A673 (cell line): ENCODE measurements at regions not wholly inside any gene's neighbourhood (a gene's known extent, or its start where the extent isn't known, plus 50 kb on each side); places are given as distances from the start of the nearest gene placed in this dataset.

ENCODE experiments used
- BruUV-seq: library from RNA; stranded (reverse); fragments of 400-500 nt; replicated peaks from 2 replicates; lab custom pipeline; 2021; lab: Mats Ljungman, UMichigan
- CTCF ChIA-PET: fragments of 300-600 bp; sonication (Branson Sonifier 250); formaldehyde crosslinking; loops from one replicate; lab custom pipeline; 2022; ENCODE audit warnings: antibody characterized with exemption; lab: Charles Lee
- POLR2A ChIA-PET: fragments of 300-600 bp; sonication (Branson Sonifier 250); formaldehyde crosslinking; loops from one replicate; lab custom pipeline; 2022; ENCODE audit warnings: antibody characterized with exemption; ENCODE audit not compliant: low non-redundant PET; lab: Charles Lee
- DNase-seq: peaks from one replicate; pipeline ENCODE4 v3.0.0-alpha.2; 2015; ENCODE audit warnings: low spot score
- H3K27ac ChIP-seq: fragments of 200-600 bp; sonication (generic); 2 replicates; pipeline ENCODE4 v1.5.1; 2016; ENCODE audit warnings: mixed run types, low read depth, mild to moderate bottlenecking, mixed read lengths, antibody characterized with exemption, low read length; ENCODE audit not compliant: poor library complexity, severe bottlenecking
- H3K27me3 ChIP-seq: fragments of 200-600 bp; sonication (generic); replicated peaks from 2 replicates; pipeline ENCODE4 v1.6.1; 2017; ENCODE audit warnings: mixed run types, low read depth, mild to moderate bottlenecking, mixed read lengths, antibody characterized with exemption, low read length; ENCODE audit not compliant: insufficient read depth, poor library complexity
- H3K36me3 ChIP-seq: fragments of 200-600 bp; sonication (generic); 2 replicates; pipeline ENCODE4 v1.6.1; 2016; ENCODE audit warnings: mixed run types, mild to moderate bottlenecking, mixed read lengths, antibody characterized with exemption, low read length; ENCODE audit not compliant: insufficient read depth, poor library complexity, severe bottlenecking
- H3K4me1 ChIP-seq: fragments of 200-600 bp; sonication (generic); 2 replicates; pipeline ENCODE4 v1.6.1; 2017; ENCODE audit warnings: mixed run types, mild to moderate bottlenecking, mixed read lengths, antibody characterized with exemption, low read length; ENCODE audit not compliant: insufficient read depth, poor library complexity, severe bottlenecking
- H3K4me3 ChIP-seq: fragments of 200-600 bp; sonication (generic); 2 replicates; pipeline ENCODE4 v1.5.1; 2016; ENCODE audit warnings: low read depth, mixed run types, mild to moderate bottlenecking, mixed read lengths, low read length; ENCODE audit not compliant: poor library complexity, severe bottlenecking
- H3K9me3 ChIP-seq: fragments of 200-600 bp; sonication (generic); 2 replicates; pipeline ENCODE4 v1.6.1; 2016; ENCODE audit warnings: mixed run types, low read depth, mild to moderate bottlenecking, mixed read lengths, antibody characterized with exemption, low read length; ENCODE audit not compliant: poor library complexity, severe bottlenecking
- EZH2 ChIP-seq: fragments of 200-600 bp; sonication (generic); IDR thresholded peaks from 2 replicates; pipeline ENCODE4 v1.6.1; 2017; ENCODE audit warnings: borderline replicate concordance, low read depth, mild to moderate bottlenecking, mixed read lengths, antibody characterized with exemption, low read length; ENCODE audit not compliant: poor library complexity, severe bottlenecking
- intact Hi-C: fragments of 100-400 bp; cut with micrococcal nuclease; formaldehyde crosslinking; loops from one replicate; pipeline ENCODE4 v1.10.0; 2022; ENCODE audit not compliant: unreplicated experiment
- TF ChIP-seq, protein P1 (sequence below): fragments of 300-800, 200-600 bp; sonication (generic); conservative IDR thresholded peaks from 2 replicates; pipeline ENCODE4 v1.5.1; 2017; ENCODE audit warnings: low read depth, mild to moderate bottlenecking, antibody characterized with exemption, low read length, moderate library complexity, mixed read lengths

DNA sequence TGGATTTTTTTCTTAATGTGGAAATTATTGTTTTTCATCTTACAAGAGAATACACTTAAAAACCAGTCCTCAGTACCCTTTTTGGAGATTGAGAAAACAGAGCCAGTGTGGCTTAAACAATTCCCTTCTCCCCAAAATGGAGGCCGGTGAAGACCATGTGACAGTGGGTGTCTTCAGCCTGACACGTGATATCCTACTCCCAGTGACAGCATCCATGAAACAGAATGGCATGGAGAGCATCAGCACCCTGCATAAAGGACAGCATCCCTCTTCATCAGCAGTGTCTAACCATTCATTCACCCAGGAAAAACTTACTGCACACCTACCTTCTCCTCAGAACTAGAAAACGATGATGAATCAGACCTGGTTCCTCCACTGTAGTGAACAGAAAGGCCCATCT, 103.4 kb upstream of the RAI14 start:
- Histone ChIP-seq H3K36me3 (no peaks in the 10 kb centered on the region), H3K4me1 (no peaks in the 10 kb centered on the region), H3K9me3 (no peaks in the 10 kb centered on the region), H3K27me3 (peaks cover 7% of the 10 kb centered on the region), H3K4me3 (no peak overlapping the region), H3K27ac (no peak overlapping the region)
- ChIA-PET POLR2A (no interaction called here), CTCF (interaction anchor here (0.6 kb wide), 1 partner anchor 1373 kb away, joined by 4 read pairs; no protein-coding TSS in a partner anchor)
- no peak for TF ChIP-seq EZH2
- TF ChIP-seq, protein P1, sequence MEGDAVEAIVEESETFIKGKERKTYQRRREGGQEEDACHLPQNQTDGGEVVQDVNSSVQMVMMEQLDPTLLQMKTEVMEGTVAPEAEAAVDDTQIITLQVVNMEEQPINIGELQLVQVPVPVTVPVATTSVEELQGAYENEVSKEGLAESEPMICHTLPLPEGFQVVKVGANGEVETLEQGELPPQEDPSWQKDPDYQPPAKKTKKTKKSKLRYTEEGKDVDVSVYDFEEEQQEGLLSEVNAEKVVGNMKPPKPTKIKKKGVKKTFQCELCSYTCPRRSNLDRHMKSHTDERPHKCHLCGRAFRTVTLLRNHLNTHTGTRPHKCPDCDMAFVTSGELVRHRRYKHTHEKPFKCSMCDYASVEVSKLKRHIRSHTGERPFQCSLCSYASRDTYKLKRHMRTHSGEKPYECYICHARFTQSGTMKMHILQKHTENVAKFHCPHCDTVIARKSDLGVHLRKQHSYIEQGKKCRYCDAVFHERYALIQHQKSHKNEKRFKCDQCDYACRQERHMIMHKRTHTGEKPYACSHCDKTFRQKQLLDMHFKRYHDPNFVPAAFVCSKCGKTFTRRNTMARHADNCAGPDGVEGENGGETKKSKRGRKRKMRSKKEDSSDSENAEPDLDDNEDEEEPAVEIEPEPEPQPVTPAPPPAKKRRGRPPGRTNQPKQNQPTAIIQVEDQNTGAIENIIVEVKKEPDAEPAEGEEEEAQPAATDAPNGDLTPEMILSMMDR = no peak
- BruUV-seq = no TSS peak
- no peak for DNase-seq
- intact Hi-C loops = no loop called here

DNA sequence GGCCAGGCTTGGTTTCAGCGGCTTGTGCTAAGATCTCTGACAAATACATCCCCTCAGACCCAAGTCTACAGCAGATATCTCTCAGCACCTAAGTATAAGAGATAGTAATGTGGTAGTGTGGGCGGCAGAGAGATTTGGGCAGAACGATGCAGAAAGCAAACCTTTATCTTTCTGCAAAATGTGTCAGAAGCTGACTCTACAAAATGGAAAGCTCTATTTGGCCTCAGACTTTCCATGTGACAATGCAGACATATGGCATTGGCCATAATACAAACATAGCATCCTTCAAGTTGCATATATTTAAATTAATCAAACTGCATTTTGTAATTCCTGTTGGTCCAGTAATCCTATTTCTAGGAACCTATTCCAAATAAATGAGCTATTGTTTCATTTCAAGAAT, 102.5 kb upstream of the RAI14 start:
- ChIA-PET CTCF (no interaction called here), POLR2A (no interaction called here)
- Histone ChIP-seq H3K36me3 (no peaks in the 10 kb centered on the region), H3K27ac (no peak overlapping the region), H3K4me1 (no peaks in the 10 kb centered on the region), H3K9me3 (no peaks in the 10 kb centered on the region), H3K27me3 (peaks cover 7% of the 10 kb centered on the region), H3K4me3 (no peak overlapping the region)
- intact Hi-C loops = no loop called here
- DNase-seq = no peak
- no TSS peak for BruUV-seq
- TF ChIP-seq EZH2 = no peak
- TF ChIP-seq, protein P1 = no peak

- ChIA-PET CTCF (no interaction called here), POLR2A (no interaction called here)
- H3K27me3 ChIP-seq = peaks cover 7% of the 10 kb centered on the region
- TF ChIP-seq, protein P1 = no peak
- TF ChIP-seq EZH2 = no peak
- no TSS peak for BruUV-seq
- intact Hi-C loops = no loop called here
- DNase-seq = no peak
- no peaks in the 10 kb centered on the region for H3K9me3 ChIP-seq
- no peak overlapping the region for H3K4me3 ChIP-seq
- H3K36me3 ChIP-seq = no peaks in the 10 kb centered on the region
- H3K4me1 ChIP-seq = no peaks in the 10 kb centered on the region
- no peak overlapping the region for H3K27ac ChIP-seq
Measured at GRCh38 chr5:34554641-34555040, 101.5 kb upstream of the RAI14 start.
